ENCODE measurements at regions not wholly inside any gene's neighbourhood (a gene's known extent, or its start where the extent isn't known, plus 50 kb on each side); places are given as distances from the start of the nearest gene placed in this dataset.
"Not testable (repeated sequence)": the region's sequence is repeated elsewhere in the genome, so short reads cannot be mapped to it uniquely, and the experiment has no call there.

DNA sequence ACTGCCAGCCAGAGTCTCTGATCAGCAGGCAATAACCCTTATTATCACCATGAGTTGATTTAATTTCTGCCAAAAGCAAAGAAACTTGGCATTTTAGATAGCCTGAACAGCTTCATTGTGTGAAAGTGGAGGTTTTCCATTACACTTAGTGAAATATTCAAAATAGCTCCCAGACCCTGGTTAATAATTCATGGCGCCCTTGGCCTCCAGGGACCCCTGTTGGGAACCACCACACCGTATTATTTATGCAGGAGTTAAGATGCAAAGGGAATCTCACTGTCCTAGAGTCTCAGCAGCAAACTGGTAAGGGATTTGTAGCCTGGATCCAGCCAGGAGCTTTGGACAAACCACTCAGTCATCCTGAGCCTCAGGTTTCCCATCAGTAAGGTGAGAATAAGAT is 110.0 kb upstream of the PABPC3 start:
- no peak for TF ChIP-seq EZH2 (IDR thresholded peaks at IDR 0.05; ENCODE audit: borderline replicate concordance, low read depth, low read length, poor library complexity, severe bottlenecking)
- TF ChIP-seq, protein P1, sequence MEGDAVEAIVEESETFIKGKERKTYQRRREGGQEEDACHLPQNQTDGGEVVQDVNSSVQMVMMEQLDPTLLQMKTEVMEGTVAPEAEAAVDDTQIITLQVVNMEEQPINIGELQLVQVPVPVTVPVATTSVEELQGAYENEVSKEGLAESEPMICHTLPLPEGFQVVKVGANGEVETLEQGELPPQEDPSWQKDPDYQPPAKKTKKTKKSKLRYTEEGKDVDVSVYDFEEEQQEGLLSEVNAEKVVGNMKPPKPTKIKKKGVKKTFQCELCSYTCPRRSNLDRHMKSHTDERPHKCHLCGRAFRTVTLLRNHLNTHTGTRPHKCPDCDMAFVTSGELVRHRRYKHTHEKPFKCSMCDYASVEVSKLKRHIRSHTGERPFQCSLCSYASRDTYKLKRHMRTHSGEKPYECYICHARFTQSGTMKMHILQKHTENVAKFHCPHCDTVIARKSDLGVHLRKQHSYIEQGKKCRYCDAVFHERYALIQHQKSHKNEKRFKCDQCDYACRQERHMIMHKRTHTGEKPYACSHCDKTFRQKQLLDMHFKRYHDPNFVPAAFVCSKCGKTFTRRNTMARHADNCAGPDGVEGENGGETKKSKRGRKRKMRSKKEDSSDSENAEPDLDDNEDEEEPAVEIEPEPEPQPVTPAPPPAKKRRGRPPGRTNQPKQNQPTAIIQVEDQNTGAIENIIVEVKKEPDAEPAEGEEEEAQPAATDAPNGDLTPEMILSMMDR (conservative IDR thresholded peaks at IDR 0.05; ENCODE audit: low read depth, low read length) = no peak
- DNase-seq (ENCODE audit: low spot score) = no peak
- Histone ChIP-seq H3K27ac (ENCODE audit: low read depth, low read length, poor library complexity, severe bottlenecking) (no peak overlapping the region), H3K4me1 (ENCODE audit: insufficient read depth, low read length, poor library complexity, severe bottlenecking) (no peaks in the 10 kb centered on the region), H3K4me3 (ENCODE audit: low read depth, low read length, poor library complexity, severe bottlenecking) (no peak overlapping the region), H3K27me3 (replicated peaks; ENCODE audit: insufficient read depth, low read depth, low read length, poor library complexity) (no peaks in the 10 kb centered on the region), H3K9me3 (ENCODE audit: low read depth, low read length, poor library complexity, severe bottlenecking) (no peaks in the 10 kb centered on the region), H3K36me3 (ENCODE audit: insufficient read depth, low read length, poor library complexity, severe bottlenecking) (no peaks in the 10 kb centered on the region)
- ChIA-PET POLR2A (ENCODE audit: low non-redundant PET) (no interaction called here), CTCF (no interaction called here)
- intact Hi-C loops (cut with micrococcal nuclease; ENCODE audit: unreplicated experiment) = no loop called here
- no TSS peak for BruUV-seq (replicated peaks)

DNA sequence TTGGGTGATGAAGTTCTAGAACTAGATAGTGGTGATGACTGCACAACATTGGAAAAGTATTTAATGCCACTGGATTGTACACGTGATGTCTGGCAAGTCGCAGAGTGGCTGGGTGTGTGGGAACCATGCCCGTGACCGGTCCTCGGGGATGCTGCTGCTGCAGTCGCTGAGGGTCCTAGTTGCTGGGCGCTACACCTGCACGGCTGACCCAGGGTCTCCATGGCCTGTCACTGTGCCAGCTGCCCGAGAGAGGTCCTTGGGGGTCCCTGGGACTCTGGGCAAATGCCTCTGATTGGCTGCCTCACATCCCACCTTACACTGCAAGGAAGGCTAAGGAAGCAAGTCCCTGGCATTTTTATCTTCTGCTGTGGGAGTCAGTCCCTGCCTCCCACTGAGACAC is 109.1 kb upstream of the PABPC3 start:
- H3K27me3 ChIP-seq (replicated peaks; ENCODE audit: insufficient read depth, low read depth, low read length, poor library complexity) = no peaks in the 10 kb centered on the region
- no peaks in the 10 kb centered on the region for H3K36me3 ChIP-seq (ENCODE audit: insufficient read depth, low read length, poor library complexity, severe bottlenecking)
- no peak for TF ChIP-seq EZH2 (IDR thresholded peaks at IDR 0.05; ENCODE audit: borderline replicate concordance, low read depth, low read length, poor library complexity, severe bottlenecking)
- TF ChIP-seq, protein P1 (conservative IDR thresholded peaks at IDR 0.05; ENCODE audit: low read depth, low read length) = no peak
- DNase-seq (ENCODE audit: low spot score) = no peak
- no peak overlapping the region for H3K27ac ChIP-seq (ENCODE audit: low read depth, low read length, poor library complexity, severe bottlenecking)
- H3K4me1 ChIP-seq (ENCODE audit: insufficient read depth, low read length, poor library complexity, severe bottlenecking) = no peaks in the 10 kb centered on the region
- POLR2A ChIA-PET (ENCODE audit: low non-redundant PET) = no interaction called here
- H3K4me3 ChIP-seq (ENCODE audit: low read depth, low read length, poor library complexity, severe bottlenecking) = no peak overlapping the region
- no peaks in the 10 kb centered on the region for H3K9me3 ChIP-seq (ENCODE audit: low read depth, low read length, poor library complexity, severe bottlenecking)
- CTCF ChIA-PET = no interaction called here
- BruUV-seq (replicated peaks) = no TSS peak
- intact Hi-C loops (cut with micrococcal nuclease; ENCODE audit: unreplicated experiment) = no loop called here

DNA sequence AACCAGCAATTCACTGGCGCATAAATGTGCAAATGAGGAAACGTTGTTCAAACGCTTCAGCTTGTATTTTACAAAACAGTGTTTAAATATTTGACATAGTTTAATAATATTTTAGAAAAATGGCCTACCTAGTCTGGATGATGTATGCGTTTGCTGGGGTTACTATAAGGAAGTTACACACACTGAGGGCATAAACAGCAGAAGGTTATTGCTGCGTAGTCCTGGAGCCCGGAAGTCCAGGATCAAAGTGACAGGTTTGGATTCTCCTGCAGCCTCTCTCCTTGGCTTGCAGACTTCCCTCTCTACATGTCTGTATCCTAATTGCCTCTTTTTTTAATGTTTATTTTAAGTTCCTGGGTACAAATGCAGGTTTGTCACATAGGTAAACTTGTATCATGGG is 106.0 kb upstream of the PABPC3 start:
- H3K4me3 ChIP-seq (ENCODE audit: low read depth, low read length, poor library complexity, severe bottlenecking); BruUV-seq (replicated peaks); H3K9me3 ChIP-seq (ENCODE audit: low read depth, low read length, poor library complexity, severe bottlenecking); POLR2A ChIA-PET (ENCODE audit: low non-redundant PET); intact Hi-C loops (cut with micrococcal nuclease; ENCODE audit: unreplicated experiment); H3K27ac ChIP-seq (ENCODE audit: low read depth, low read length, poor library complexity, severe bottlenecking); DNase-seq (ENCODE audit: low spot score); H3K36me3 ChIP-seq (ENCODE audit: insufficient read depth, low read length, poor library complexity, severe bottlenecking); CTCF ChIA-PET; H3K4me1 ChIP-seq (ENCODE audit: insufficient read depth, low read length, poor library complexity, severe bottlenecking); H3K27me3 ChIP-seq (replicated peaks; ENCODE audit: insufficient read depth, low read depth, low read length, poor library complexity): not testable (repeated sequence)

DNA sequence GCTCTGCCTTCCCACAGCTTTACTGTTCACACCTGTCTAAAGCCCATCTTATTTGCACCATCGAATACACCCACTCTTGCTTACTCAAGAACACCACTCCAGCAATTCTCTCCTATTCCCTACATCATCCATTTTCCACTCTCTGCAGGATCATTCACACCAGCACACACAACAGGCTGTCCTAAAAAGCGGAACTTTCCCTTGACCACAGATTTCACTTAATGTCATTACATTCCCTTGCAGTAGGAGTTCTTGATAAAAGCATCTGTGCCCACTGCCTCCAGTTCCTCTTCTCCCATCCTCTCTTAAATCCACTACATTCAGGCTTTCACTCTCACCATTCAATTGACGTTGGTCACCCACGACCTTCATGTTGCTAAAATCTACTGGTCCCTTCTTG is 103.0 kb upstream of the PABPC3 start:
- BruUV-seq (replicated peaks); DNase-seq (ENCODE audit: low spot score); H3K27me3 ChIP-seq (replicated peaks; ENCODE audit: insufficient read depth, low read depth, low read length, poor library complexity); H3K27ac ChIP-seq (ENCODE audit: low read depth, low read length, poor library complexity, severe bottlenecking); intact Hi-C loops (cut with micrococcal nuclease; ENCODE audit: unreplicated experiment); POLR2A ChIA-PET (ENCODE audit: low non-redundant PET); CTCF ChIA-PET; H3K9me3 ChIP-seq (ENCODE audit: low read depth, low read length, poor library complexity, severe bottlenecking); H3K36me3 ChIP-seq (ENCODE audit: insufficient read depth, low read length, poor library complexity, severe bottlenecking); H3K4me1 ChIP-seq (ENCODE audit: insufficient read depth, low read length, poor library complexity, severe bottlenecking); H3K4me3 ChIP-seq (ENCODE audit: low read depth, low read length, poor library complexity, severe bottlenecking): not testable (repeated sequence)
